Stomach (tissue), 4 donors: ENCODE measurements at regions not wholly inside any gene's neighbourhood (a gene's known extent, or its start where the extent isn't known, plus 50 kb on each side); places are given as distances from the start of the nearest gene placed in this dataset.

Source experiments
- CTCF ChIP-seq, 7 experiments: fragments of 450-650 bp in 4 of 7; fragments of 200-600 bp in 3 of 7; sonication (generic) in 3 of 7; IDR thresholded peaks; one replicate each; pipeline ENCODE4 v1.5.1; 2016 to 2019; ENCODE audit warnings: antibody characterized with exemption in 7 of 7, control low read depth in 2 of 7, mild to moderate bottlenecking in 1 of 7
- EP300 ChIP-seq: sonication (generic); formaldehyde crosslinking; IDR thresholded peaks from one replicate; pipeline ENCODE4 v1.6.1; 2017; ENCODE audit warnings: antibody characterized with exemption
- POLR2AphosphoS5 ChIP-seq, 3 donors: sonication (generic); formaldehyde crosslinking; IDR thresholded peaks; one replicate each; pipeline ENCODE4 v1.6.1; 2016; ENCODE audit warnings: antibody characterized with exemption in 3 of 3

- TF ChIP-seq CTCF (IDR thresholded peaks at IDR 0.05) (no peak), EP300 (no peak), POLR2AphosphoS5 (IDR thresholded peaks at IDR 0.05) (no peak)
Observed at GRCh38 chr10:88152728-88153133, 289.3 kb downstream of the PTEN start.
